ENCODE measurements at regions not wholly inside any gene's neighbourhood (a gene's known extent, or its start where the extent isn't known, plus 50 kb on each side); places are given as distances from the start of the nearest gene placed in this dataset.

DNA sequence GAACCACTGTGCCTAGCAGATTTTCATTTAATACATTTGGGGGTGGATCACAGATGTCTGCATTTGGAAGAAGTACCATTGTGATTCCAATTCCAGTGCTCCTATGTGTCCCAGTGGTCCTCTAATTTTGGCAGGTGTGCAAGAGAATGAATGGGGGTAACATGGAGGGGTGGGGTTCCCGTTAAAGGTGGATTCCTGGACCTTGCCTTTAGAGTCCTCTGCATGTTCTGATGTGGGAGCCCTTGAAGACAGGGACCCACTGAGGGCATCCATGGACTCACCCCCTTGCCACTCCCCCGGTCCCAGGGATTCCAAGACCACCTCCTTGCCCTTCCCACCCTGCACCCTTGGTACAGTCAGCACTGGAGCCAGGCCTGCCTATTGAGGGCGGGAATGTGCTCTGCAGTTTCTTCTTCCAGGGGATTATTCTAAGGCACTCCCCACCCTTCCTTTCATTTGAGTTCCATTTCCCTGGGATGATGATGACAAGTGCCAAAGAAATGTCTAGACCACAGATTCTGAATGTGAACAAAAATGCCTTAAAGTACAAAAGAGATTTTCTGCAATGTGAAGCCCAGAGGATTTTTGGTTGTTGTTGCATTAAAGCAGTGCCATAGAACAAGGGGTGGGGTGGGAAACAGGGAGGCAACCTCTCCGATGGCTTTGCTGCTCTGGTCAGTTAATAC, 119.4 kb upstream of the PTCH1 start:
- no peak overlapping the region for H3K9ac ChIP-seq (ENCODE audit: insufficient read depth in 1 of 2, low read length in 2 of 2)
- ATAC-seq (ENCODE audit: insufficient read depth, low FRiP score) (no peak), DNase-seq (no peak)
- TF ChIP-seq, protein P1, sequence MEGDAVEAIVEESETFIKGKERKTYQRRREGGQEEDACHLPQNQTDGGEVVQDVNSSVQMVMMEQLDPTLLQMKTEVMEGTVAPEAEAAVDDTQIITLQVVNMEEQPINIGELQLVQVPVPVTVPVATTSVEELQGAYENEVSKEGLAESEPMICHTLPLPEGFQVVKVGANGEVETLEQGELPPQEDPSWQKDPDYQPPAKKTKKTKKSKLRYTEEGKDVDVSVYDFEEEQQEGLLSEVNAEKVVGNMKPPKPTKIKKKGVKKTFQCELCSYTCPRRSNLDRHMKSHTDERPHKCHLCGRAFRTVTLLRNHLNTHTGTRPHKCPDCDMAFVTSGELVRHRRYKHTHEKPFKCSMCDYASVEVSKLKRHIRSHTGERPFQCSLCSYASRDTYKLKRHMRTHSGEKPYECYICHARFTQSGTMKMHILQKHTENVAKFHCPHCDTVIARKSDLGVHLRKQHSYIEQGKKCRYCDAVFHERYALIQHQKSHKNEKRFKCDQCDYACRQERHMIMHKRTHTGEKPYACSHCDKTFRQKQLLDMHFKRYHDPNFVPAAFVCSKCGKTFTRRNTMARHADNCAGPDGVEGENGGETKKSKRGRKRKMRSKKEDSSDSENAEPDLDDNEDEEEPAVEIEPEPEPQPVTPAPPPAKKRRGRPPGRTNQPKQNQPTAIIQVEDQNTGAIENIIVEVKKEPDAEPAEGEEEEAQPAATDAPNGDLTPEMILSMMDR (IDR thresholded peaks at IDR 0.05; ENCODE audit: control extremely low read depth, extremely low read depth) = no peak
- H3K4me1 ChIP-seq (ENCODE audit: control insufficient read depth in 5 of 5, insufficient read depth in 5 of 5, low read length in 5 of 5) = no peaks in the 10 kb centered on the region
- no peaks in the 10 kb centered on the region for H3K27me3 ChIP-seq (ENCODE audit: control insufficient read depth in 3 of 3, insufficient read depth in 3 of 3, low read length in 2 of 3)
- H3K27ac ChIP-seq (ENCODE audit: low read depth in 1 of 2, low read length in 1 of 2) = no peak overlapping the region
- no peak overlapping the region for H3K4me3 ChIP-seq
- peaks cover 0 to 5% (median 0%) of the 10 kb centered on the region in 4 donors for H3K9me3 ChIP-seq (ENCODE audit: control insufficient read depth in 4 of 4, insufficient read depth in 3 of 4, low read length in 3 of 4)
- 92 to 96% methylated on average over 4 of the region's 4 CpGs for WGBS, 2 donors
- no peaks in the 10 kb centered on the region for H3K36me3 ChIP-seq (ENCODE audit: control insufficient read depth in 4 of 4, insufficient read depth in 4 of 4, low read length in 4 of 4)

DNA sequence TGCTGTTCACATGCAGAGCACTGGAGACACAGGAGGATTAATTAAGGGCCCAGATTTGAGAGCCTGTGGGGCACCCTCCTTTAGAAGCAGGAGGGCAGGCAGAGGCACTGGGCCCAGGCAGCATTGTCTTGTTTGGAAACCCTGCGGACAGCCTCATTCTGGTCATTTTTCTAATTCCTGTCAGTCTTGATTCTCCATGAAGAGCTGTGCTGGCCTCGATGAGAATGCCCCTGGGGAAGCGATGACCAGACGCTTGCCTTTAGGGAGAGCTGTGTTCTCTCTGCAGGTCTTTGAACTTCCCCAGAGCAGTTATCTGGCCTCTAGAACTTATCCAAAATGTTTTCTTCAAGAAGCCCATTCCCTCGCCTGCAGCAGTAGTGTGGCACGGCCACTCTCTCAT, 117.8 kb upstream of the PTCH1 start:
- H3K4me3 ChIP-seq = no peak overlapping the region
- H3K27me3 ChIP-seq (ENCODE audit: control insufficient read depth in 3 of 3, insufficient read depth in 3 of 3, low read length in 2 of 3) = no peaks in the 10 kb centered on the region
- ATAC-seq (ENCODE audit: insufficient read depth, low FRiP score) (no peak), DNase-seq (no peak)
- no peak overlapping the region for H3K27ac ChIP-seq (ENCODE audit: low read depth in 1 of 2, low read length in 1 of 2)
- WGBS, 2 donors = 84 to 86% methylated on average over 6 of the region's 6 CpGs
- TF ChIP-seq, protein P1 (IDR thresholded peaks at IDR 0.05; ENCODE audit: control extremely low read depth, extremely low read depth) = no peak
- peaks cover 0 to 5% (median 0%) of the 10 kb centered on the region in 4 donors for H3K9me3 ChIP-seq (ENCODE audit: control insufficient read depth in 4 of 4, insufficient read depth in 3 of 4, low read length in 3 of 4)
- H3K36me3 ChIP-seq (ENCODE audit: control insufficient read depth in 4 of 4, insufficient read depth in 4 of 4, low read length in 4 of 4) = no peaks in the 10 kb centered on the region
- H3K9ac ChIP-seq (ENCODE audit: insufficient read depth in 1 of 2, low read length in 2 of 2) = no peak overlapping the region
- no peaks in the 10 kb centered on the region for H3K4me1 ChIP-seq (ENCODE audit: control insufficient read depth in 5 of 5, insufficient read depth in 5 of 5, low read length in 5 of 5)

DNA sequence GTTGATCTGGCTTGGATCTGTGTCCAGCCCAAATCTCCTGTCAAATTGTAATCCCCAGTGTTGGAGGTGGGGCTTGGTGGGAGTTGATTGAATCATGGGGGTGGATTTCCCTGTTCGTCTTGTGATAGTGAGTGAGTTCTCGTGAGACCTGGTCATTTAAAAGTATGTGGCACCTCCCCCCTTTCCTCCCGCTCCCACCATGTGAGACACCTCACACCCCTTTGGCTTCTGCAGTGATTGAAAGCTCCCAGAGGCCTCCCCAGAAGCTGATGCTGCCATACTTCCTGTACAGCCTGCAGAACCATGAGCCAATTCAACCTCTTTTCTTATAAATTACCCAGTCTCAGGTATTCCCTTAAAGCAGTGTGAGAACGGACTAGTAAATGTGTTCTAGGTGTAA, 117.3 kb upstream of the PTCH1 start:
- Histone ChIP-seq H3K4me3 (no peak overlapping the region), H3K9ac (ENCODE audit: insufficient read depth in 1 of 2, low read length in 2 of 2) (no peak overlapping the region), H3K36me3 (ENCODE audit: control insufficient read depth in 4 of 4, insufficient read depth in 4 of 4, low read length in 4 of 4) (no peaks in the 10 kb centered on the region), H3K27me3 (ENCODE audit: control insufficient read depth in 3 of 3, insufficient read depth in 3 of 3, low read length in 2 of 3) (no peaks in the 10 kb centered on the region), H3K9me3 (ENCODE audit: control insufficient read depth in 4 of 4, insufficient read depth in 3 of 4, low read length in 3 of 4) (peaks cover 0 to 5% (median 0%) of the 10 kb centered on the region in 4 donors), H3K27ac (ENCODE audit: low read depth in 1 of 2, low read length in 1 of 2) (no peak overlapping the region), H3K4me1 (ENCODE audit: control insufficient read depth in 5 of 5, insufficient read depth in 5 of 5, low read length in 5 of 5) (no peaks in the 10 kb centered on the region)
- no peak for DNase-seq
- TF ChIP-seq, protein P1 (IDR thresholded peaks at IDR 0.05; ENCODE audit: control extremely low read depth, extremely low read depth) = no peak
- no peak for ATAC-seq (ENCODE audit: insufficient read depth, low FRiP score)
- WGBS, 2 donors = 67 to 93% methylated on average over 4 of the region's 4 CpGs

DNA sequence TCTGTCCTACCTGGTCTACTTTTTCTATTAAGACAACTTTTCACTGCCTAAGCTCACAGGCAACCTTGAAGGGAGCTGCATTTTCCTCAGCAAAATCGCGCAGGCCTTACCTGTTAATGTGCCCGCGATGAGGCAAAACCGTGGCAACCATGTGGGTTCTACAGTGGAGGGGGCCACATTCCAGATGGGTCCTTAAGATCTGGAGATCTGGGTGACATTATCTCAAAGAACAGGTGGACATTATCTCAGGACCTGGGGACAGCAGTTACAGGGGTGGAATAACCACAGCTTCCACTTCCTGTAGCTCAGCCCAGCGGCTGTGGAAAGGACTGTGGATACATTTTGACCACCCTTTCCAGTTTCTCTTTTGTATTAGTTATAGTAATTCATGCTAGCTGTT, 112.8 kb upstream of the PTCH1 start:
- WGBS, 2 donors = 75 to 91% methylated on average over 6 of the region's 6 CpGs
- H3K36me3 ChIP-seq (ENCODE audit: control insufficient read depth in 4 of 4, insufficient read depth in 4 of 4, low read length in 4 of 4) = no peaks in the 10 kb centered on the region
- TF ChIP-seq, protein P1 (IDR thresholded peaks at IDR 0.05; ENCODE audit: control extremely low read depth, extremely low read depth) = no peak
- H3K4me1 ChIP-seq (ENCODE audit: control insufficient read depth in 5 of 5, insufficient read depth in 5 of 5, low read length in 5 of 5) = peaks cover 0 to 5% (median 0%) of the 10 kb centered on the region in 5 donors
- ATAC-seq (ENCODE audit: insufficient read depth, low FRiP score) (no peak), DNase-seq (no peak)
- no peak overlapping the region for H3K27ac ChIP-seq (ENCODE audit: low read depth in 1 of 2, low read length in 1 of 2)
- H3K4me3 ChIP-seq = no peak overlapping the region
- H3K9ac ChIP-seq (ENCODE audit: insufficient read depth in 1 of 2, low read length in 2 of 2) = no peak overlapping the region
- no peaks in the 10 kb centered on the region for H3K27me3 ChIP-seq (ENCODE audit: control insufficient read depth in 3 of 3, insufficient read depth in 3 of 3, low read length in 2 of 3)
- H3K9me3 ChIP-seq (ENCODE audit: control insufficient read depth in 4 of 4, insufficient read depth in 3 of 4, low read length in 3 of 4) = peaks cover 0 to 2% (median 0%) of the 10 kb centered on the region in 4 donors
